GM23338 (cell line): ENCODE measurements at regions not wholly inside any gene's neighbourhood (a gene's known extent, or its start where the extent isn't known, plus 50 kb on each side); places are given as distances from the start of the nearest gene placed in this dataset.

Source experiments
- CREB1 ChIP-seq: fragments of 250-450 bp; sonication (Bioruptor Pico); IDR thresholded peaks from 2 replicates; pipeline ENCODE4 v1.5.0; 2020; ENCODE audit warnings: low read depth, mild to moderate bottlenecking, moderate library complexity
- CTCF ChIP-seq, 2 experiments: fragments of 200-600 bp in 1 of 2; sonication (generic) in 1 of 2; conservative IDR thresholded peaks; 2 replicates each; pipeline versions ENCODE4 v1.5.1 to v1.6.1; 2016 to 2017; ENCODE audit warnings: antibody characterized with exemption in 2 of 2, low read depth in 2 of 2, mild to moderate bottlenecking in 2 of 2, moderate library complexity in 1 of 2
- ETS1 ChIP-seq: IDR thresholded peaks from 2 replicates; pipeline ENCODE4 v1.6.1; 2016; ENCODE audit warnings: antibody characterized with exemption
- EZH2 ChIP-seq: fragments of 200-600 bp; sonication (generic); IDR thresholded peaks from one replicate; pipeline ENCODE4 v1.8.0; 2017; ENCODE audit warnings: antibody characterized with exemption, mild to moderate bottlenecking, low read depth; ENCODE audit not compliant: unreplicated experiment
- EZH2phosphoT487 ChIP-seq: fragments of 200-600 bp; sonication (generic); IDR thresholded peaks from one replicate; pipeline ENCODE4 v1.8.1; 2018; ENCODE audit warnings: antibody characterized with exemption; ENCODE audit not compliant: unreplicated experiment
- NANOG ChIP-seq: IDR thresholded peaks from 2 replicates; pipeline ENCODE4 v1.6.1; 2016; ENCODE audit warnings: antibody characterized with exemption, borderline replicate concordance
- POLR2AphosphoS5 ChIP-seq: IDR thresholded peaks from 2 replicates; pipeline ENCODE4 v1.6.1; 2016; ENCODE audit warnings: antibody characterized with exemption, low read depth
- REST ChIP-seq: IDR thresholded peaks from one replicate; pipeline ENCODE4 v1.6.1; 2018; ENCODE audit warnings: antibody characterized with exemption; ENCODE audit not compliant: unreplicated experiment
- STAT1 ChIP-seq: IDR thresholded peaks from one replicate; pipeline ENCODE4 v1.6.1; 2016; ENCODE audit warnings: antibody characterized with exemption; ENCODE audit not compliant: unreplicated experiment

GRCh38 chr6:66628917-66629316 lies 921.9 kb upstream of the EYS start:
- TF ChIP-seq ETS1 (no peak), CTCF (conservative IDR thresholded peaks at IDR 0.05; ENCODE audit: low read depth in 2 of 2) (no peak), EZH2phosphoT487 (no peak), EZH2 (no peak), POLR2AphosphoS5 (no peak), CREB1 (no peak), REST (no peak), STAT1 (no peak), NANOG (no peak)
